ENCODE measurements at regions not wholly inside any gene's neighbourhood (a gene's known extent, or its start where the extent isn't known, plus 50 kb on each side); places are given as distances from the start of the nearest gene placed in this dataset.

- TF ChIP-seq YY1 (IDR thresholded peaks at IDR 0.05; ENCODE audit: insufficient read depth, insufficient replicate concordance, low read depth, low read length), result no peak
- no peak for TF ChIP-seq E2F5 (CRISPR knock-in tag; conservative IDR thresholded peaks at IDR 0.05)
- TF ChIP-seq, protein P1, sequence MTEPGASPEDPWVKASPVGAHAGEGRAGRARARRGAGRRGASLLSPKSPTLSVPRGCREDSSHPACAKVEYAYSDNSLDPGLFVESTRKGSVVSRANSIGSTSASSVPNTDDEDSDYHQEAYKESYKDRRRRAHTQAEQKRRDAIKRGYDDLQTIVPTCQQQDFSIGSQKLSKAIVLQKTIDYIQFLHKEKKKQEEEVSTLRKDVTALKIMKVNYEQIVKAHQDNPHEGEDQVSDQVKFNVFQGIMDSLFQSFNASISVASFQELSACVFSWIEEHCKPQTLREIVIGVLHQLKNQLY (CRISPR knock-in tag; IDR thresholded peaks at IDR 0.05), result no peak
- TF ChIP-seq ZNF644 (CRISPR knock-in tag; IDR thresholded peaks at IDR 0.05; ENCODE audit: low read depth), result no peak
- TF ChIP-seq HMGA1 (CRISPR knock-in tag; conservative IDR thresholded peaks at IDR 0.05), result no peak
- no peak for TF ChIP-seq DNMT3B (CRISPR knock-in tag; conservative IDR thresholded peaks at IDR 0.05)
- TF ChIP-seq HDAC1 (CRISPR knock-in tag; IDR thresholded peaks at IDR 0.05), result no peak
- no peak for TF ChIP-seq ZKSCAN1 (IDR thresholded peaks at IDR 0.05; ENCODE audit: low read length)
- TF ChIP-seq, protein P2, sequence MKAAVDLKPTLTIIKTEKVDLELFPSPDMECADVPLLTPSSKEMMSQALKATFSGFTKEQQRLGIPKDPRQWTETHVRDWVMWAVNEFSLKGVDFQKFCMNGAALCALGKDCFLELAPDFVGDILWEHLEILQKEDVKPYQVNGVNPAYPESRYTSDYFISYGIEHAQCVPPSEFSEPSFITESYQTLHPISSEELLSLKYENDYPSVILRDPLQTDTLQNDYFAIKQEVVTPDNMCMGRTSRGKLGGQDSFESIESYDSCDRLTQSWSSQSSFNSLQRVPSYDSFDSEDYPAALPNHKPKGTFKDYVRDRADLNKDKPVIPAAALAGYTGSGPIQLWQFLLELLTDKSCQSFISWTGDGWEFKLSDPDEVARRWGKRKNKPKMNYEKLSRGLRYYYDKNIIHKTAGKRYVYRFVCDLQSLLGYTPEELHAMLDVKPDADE (CRISPR knock-in tag; IDR thresholded peaks at IDR 0.05), result no peak
- TF ChIP-seq ZNF550 (CRISPR knock-in tag; IDR thresholded peaks at IDR 0.05; ENCODE audit: borderline replicate concordance), result no peak
- TF ChIP-seq ZNF263 (CRISPR knock-in tag; IDR thresholded peaks at IDR 0.05), result no peak
- no peak for TF ChIP-seq ZNF18 (CRISPR knock-in tag; IDR thresholded peaks at IDR 0.05; ENCODE audit: insufficient replicate concordance)
- TF ChIP-seq ZNF616 (CRISPR knock-in tag; IDR thresholded peaks at IDR 0.05; ENCODE audit: low read depth), result no peak
- TF ChIP-seq KMT2A (CRISPR knock-in tag; IDR thresholded peaks at IDR 0.05), result no peak
Measured at GRCh38 chr12:59010941-59011340, 90.6 kb upstream of the LRIG3 start (continued).

Measured in HepG2 (cell line).